Mesendoderm (in vitro differentiated cells): ENCODE measurements at regions not wholly inside any gene's neighbourhood (a gene's known extent, or its start where the extent isn't known, plus 50 kb on each side); places are given as distances from the start of the nearest gene placed in this dataset.

Experiments
- DNase-seq: peaks from one replicate; pipeline ENCODE4 v3.0.0; 2013
- H2AK5ac ChIP-seq: 2 replicates; pipeline ENCODE4 v1.6.1; 2013; ENCODE audit warnings: low read length, inconsistent platforms
- H2BK120ac ChIP-seq: 2 replicates; pipeline ENCODE4 v1.6.1; 2013; ENCODE audit warnings: low read depth, mild to moderate bottlenecking, low read length, moderate library complexity, mixed read lengths
- H2BK15ac ChIP-seq: replicated peaks from 2 replicates; pipeline ENCODE4 v1.6.1; 2013; ENCODE audit warnings: low read depth, mild to moderate bottlenecking, moderate library complexity
- H2BK5ac ChIP-seq: 2 replicates; pipeline ENCODE4 v1.6.1; 2013; ENCODE audit warnings: low read length, inconsistent platforms
- H3K18ac ChIP-seq: 2 replicates; pipeline ENCODE4 v1.6.1; 2013; ENCODE audit warnings: mild to moderate bottlenecking, low read length, mixed read lengths
- H3K23ac ChIP-seq: one replicate; pipeline ENCODE4 v1.6.1; 2013; ENCODE audit warnings: low read length
- H3K27ac ChIP-seq: 2 replicates; pipeline ENCODE4 v1.5.1; 2013; ENCODE audit warnings: low read depth, mild to moderate bottlenecking, inconsistent platforms, low read length, moderate library complexity
- H3K27me3 ChIP-seq: 2 replicates; pipeline ENCODE4 v1.6.1; 2013; ENCODE audit warnings: low read length, control low read depth, mild to moderate bottlenecking, inconsistent platforms; ENCODE audit not compliant: insufficient read depth, poor library complexity
- H3K36me3 ChIP-seq: 2 replicates; pipeline ENCODE4 v1.6.1; 2013; ENCODE audit warnings: low read length, inconsistent platforms; ENCODE audit not compliant: control insufficient read depth, insufficient read depth
- H3K4ac ChIP-seq: one replicate; pipeline ENCODE4 v1.6.1; 2013; ENCODE audit warnings: low read depth, mild to moderate bottlenecking, low read length, moderate library complexity
- H3K4me1 ChIP-seq: 2 replicates; pipeline ENCODE4 v1.6.1; 2013; ENCODE audit warnings: low read depth, low read length, inconsistent platforms; ENCODE audit not compliant: control insufficient read depth
- H3K4me2 ChIP-seq: 2 replicates; pipeline ENCODE4 v1.6.1; 2013; ENCODE audit warnings: low read length
- H3K4me3 ChIP-seq: 2 replicates; pipeline ENCODE4 v1.5.1; 2013; ENCODE audit warnings: mild to moderate bottlenecking, low read length
- H3K56ac ChIP-seq: one replicate; pipeline ENCODE4 v1.6.1; 2013; ENCODE audit warnings: low read length
- H3K79me1 ChIP-seq: 2 replicates; pipeline ENCODE4 v1.6.1; 2013; ENCODE audit warnings: low read length, inconsistent platforms
- H3K79me2 ChIP-seq: 2 replicates; pipeline ENCODE4 v1.6.1; 2013; ENCODE audit warnings: mild to moderate bottlenecking, low read length; ENCODE audit not compliant: control insufficient read depth, insufficient read depth
- H3K9ac ChIP-seq: 2 replicates; pipeline ENCODE4 v1.6.1; 2013; ENCODE audit warnings: low read length, inconsistent platforms
- H4K5ac ChIP-seq: one replicate; pipeline ENCODE4 v1.6.1; 2013; ENCODE audit warnings: low read length
- H4K8ac ChIP-seq: one replicate; pipeline ENCODE4 v1.6.1; 2013; ENCODE audit warnings: low read depth, mild to moderate bottlenecking, control low read depth, low read length, moderate library complexity
- WGBS: extraction: QIAGEN DNeasy Blood & Tissue Kit; methylation state at CpG from one replicate; pipeline ENCODE4 v1.1.7; 2013; ENCODE audit warnings: low lambda C conversion rate, missing lambda C conversion rate; ENCODE audit not compliant: insufficient coverage; ENCODE audit errors: extremely low coverage; 5-methylcytosine and 5-hydroxymethylcytosine counted together

DNA sequence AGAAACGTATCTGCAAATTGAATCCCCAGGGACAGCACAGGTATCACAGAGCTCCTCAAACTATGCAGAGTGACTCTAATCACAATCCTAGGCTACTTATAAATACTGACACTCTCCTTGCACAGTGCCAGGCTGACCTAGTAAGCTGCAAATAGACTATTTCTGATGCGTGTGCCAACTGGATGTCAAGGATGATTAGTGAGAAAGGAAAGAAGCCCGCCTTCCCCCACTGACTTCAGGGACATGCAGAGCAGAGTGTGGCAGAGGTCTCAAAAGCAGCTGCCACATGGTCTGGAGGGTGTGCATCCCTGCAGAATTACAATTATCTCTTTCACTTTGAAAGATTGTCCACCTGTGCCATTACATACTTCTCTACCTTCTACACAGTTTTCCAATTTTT is 235.6 kb downstream of the CPS1 start:
- no peak overlapping the region for H2BK120ac ChIP-seq
- no peak for DNase-seq
- H3K4me2 ChIP-seq: no peak overlapping the region
- no peak overlapping the region for H3K4ac ChIP-seq
- H3K79me2 ChIP-seq: no peaks in the 10 kb centered on the region
- no peak overlapping the region for H4K8ac ChIP-seq
- no peak overlapping the region for H3K9ac ChIP-seq
- H2AK5ac ChIP-seq: no peak overlapping the region
- no peaks in the 10 kb centered on the region for H3K36me3 ChIP-seq
- no peak overlapping the region for H2BK5ac ChIP-seq
- H3K27ac ChIP-seq: no peak overlapping the region
- no peak overlapping the region for H3K18ac ChIP-seq
- no peaks in the 10 kb centered on the region for H3K4me1 ChIP-seq
- H3K23ac ChIP-seq: no peak overlapping the region
- H3K56ac ChIP-seq: no peak overlapping the region
- H3K4me3 ChIP-seq: no peak overlapping the region
- no peaks in the 10 kb centered on the region for H3K27me3 ChIP-seq
- H3K79me1 ChIP-seq: no peaks in the 10 kb centered on the region
- H2BK15ac ChIP-seq: no peak overlapping the region
- no CpG with 5 or more reads among the region's 3 CpGs for WGBS
- H4K5ac ChIP-seq: no peak overlapping the region

DNA sequence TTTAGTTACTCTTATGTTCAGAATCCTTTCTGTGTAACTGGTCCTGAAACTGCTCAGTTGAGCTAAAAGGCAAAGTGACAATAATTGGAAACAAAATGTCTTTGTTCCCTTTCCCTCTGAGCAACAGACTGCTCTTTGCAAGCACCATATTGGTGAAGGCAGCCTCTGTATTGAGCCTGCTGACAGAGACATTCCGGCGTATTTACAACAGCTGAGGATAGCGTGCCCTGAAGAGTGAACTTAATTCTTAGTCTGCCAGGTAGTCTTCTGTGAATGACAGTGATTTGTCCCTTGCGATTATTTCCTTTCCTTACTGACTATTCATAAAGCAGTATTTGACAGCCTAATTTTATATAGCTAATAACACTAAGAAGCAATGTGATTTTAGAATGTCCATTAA is 239.1 kb downstream of the CPS1 start:
- Histone ChIP-seq H3K36me3 (no peaks in the 10 kb centered on the region), H2BK120ac (no peak overlapping the region), H4K5ac (no peak overlapping the region), H2AK5ac (no peak overlapping the region), H3K4ac (no peak overlapping the region), H3K23ac (no peak overlapping the region), H4K8ac (no peak overlapping the region), H3K27ac (no peak overlapping the region), H2BK15ac (no peak overlapping the region), H3K27me3 (no peaks in the 10 kb centered on the region), H2BK5ac (no peak overlapping the region), H3K56ac (no peak overlapping the region), H3K4me3 (no peak overlapping the region), H3K79me2 (no peaks in the 10 kb centered on the region), H3K4me1 (no peaks in the 10 kb centered on the region), H3K4me2 (no peak overlapping the region), H3K79me1 (no peaks in the 10 kb centered on the region), H3K9ac (no peak overlapping the region), H3K18ac (no peak overlapping the region)
- WGBS: no CpG with 5 or more reads among the region's 4 CpGs
- no peak for DNase-seq

DNA sequence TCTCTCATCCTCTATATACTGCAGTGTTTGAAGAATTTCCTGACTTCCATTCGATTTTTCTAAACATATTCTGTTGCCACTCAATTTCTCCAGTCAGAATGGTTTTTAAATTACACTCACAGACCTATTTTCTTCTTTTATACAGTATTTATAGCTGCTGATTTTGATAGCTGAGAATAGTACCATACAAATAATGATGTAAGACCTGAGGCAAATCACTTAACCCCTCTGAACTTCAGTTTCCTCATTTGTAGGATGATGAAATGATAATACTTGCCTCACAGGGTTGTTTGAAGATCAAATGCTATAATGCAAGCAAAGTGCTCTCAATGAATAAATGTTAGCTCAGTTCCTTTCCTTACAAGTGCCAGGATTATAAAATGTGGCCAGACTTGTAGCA is 241.8 kb downstream of the CPS1 start:
- Histone ChIP-seq H3K79me1 (no peaks in the 10 kb centered on the region), H2BK5ac (no peak overlapping the region), H3K79me2 (no peaks in the 10 kb centered on the region), H3K18ac (no peak overlapping the region), H4K8ac (no peak overlapping the region), H3K27ac (no peak overlapping the region), H3K4me3 (no peak overlapping the region), H2BK15ac (no peak overlapping the region), H3K36me3 (no peaks in the 10 kb centered on the region), H3K56ac (no peak overlapping the region), H2BK120ac (no peak overlapping the region), H4K5ac (no peak overlapping the region), H3K9ac (no peak overlapping the region), H2AK5ac (no peak overlapping the region), H3K27me3 (no peaks in the 10 kb centered on the region), H3K4ac (no peak overlapping the region), H3K4me1 (no peaks in the 10 kb centered on the region), H3K4me2 (no peak overlapping the region), H3K23ac (no peak overlapping the region)
- no CpG with 5 or more reads among the region's 1 CpG for WGBS
- no peak for DNase-seq

DNA sequence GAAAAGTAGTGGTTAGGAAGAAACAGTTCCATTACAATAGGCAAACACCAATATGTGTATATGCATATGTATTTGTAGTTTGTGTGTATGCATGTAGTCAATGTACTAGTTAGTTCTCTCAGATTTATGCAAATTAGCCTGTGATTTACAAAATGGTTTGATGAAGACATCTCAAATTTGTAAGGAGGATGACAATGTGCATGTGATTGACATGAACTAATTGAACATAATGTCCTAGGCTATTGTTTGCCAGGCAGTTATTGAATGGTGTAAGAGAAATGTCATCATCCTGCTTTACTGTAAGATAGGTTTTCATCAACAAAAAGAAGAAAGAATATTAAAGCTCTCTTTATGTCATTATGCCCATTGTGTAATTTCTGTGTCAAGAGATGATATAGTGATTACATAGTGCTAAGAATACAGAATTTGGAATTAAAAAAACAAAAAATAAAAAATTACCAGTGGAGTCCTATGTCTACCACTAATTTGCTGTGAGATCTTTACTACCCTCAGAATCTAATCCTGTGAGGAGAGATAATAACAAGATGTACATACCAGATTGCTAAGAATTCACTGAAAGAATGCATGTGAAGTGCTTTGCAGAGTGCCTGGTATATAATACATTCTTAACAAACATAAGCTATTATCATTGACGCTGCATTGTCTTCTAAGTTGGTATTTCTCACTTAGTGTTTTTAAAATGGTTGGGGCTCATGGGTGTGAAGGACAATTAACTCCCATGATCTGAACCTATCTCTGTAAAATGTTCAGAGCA is 258.0 kb downstream of the CPS1 start:
- peak; percentile 74 for DNase-seq
- H2BK15ac ChIP-seq: no peak overlapping the region
- no peak overlapping the region for H2BK5ac ChIP-seq
- no CpG with 5 or more reads among the region's 1 CpG for WGBS
- no peak overlapping the region for H2BK120ac ChIP-seq
- no peak overlapping the region for H4K5ac ChIP-seq
- H3K4me3 ChIP-seq: no peak overlapping the region
- H3K23ac ChIP-seq: no peak overlapping the region
- H3K79me1 ChIP-seq: no peaks in the 10 kb centered on the region
- H3K27me3 ChIP-seq: no peaks in the 10 kb centered on the region
- H3K4me2 ChIP-seq: no peak overlapping the region
- no peak overlapping the region for H3K18ac ChIP-seq
- no peaks in the 10 kb centered on the region for H3K4me1 ChIP-seq
- H3K56ac ChIP-seq: no peak overlapping the region
- no peak overlapping the region for H2AK5ac ChIP-seq
- no peak overlapping the region for H3K27ac ChIP-seq
- no peak overlapping the region for H3K9ac ChIP-seq
- H4K8ac ChIP-seq: no peak overlapping the region
- no peak overlapping the region for H3K4ac ChIP-seq
- H3K36me3 ChIP-seq: no peaks in the 10 kb centered on the region
- no peaks in the 10 kb centered on the region for H3K79me2 ChIP-seq

DNA sequence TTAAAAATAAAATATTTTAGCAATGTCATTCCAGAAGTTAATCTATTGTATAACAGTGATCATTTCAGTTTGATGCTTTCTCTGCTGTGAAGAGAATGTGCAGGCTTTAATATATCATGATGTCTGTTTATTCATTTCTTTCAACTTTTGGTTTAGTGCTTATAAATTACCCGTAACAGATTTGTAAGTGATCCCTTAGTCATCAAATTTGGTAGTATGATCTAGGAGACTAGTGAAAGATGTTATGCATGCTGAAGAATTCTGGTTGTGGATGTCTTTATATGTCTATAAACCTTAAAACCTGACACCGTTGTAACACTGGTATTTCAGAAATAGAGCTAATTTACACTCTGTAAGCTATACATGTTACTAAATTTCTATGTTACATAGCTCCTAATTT is 260.4 kb downstream of the CPS1 start:
- H2BK15ac ChIP-seq: no peak overlapping the region
- no peak overlapping the region for H2BK120ac ChIP-seq
- DNase-seq: no peak
- H4K5ac ChIP-seq: no peak overlapping the region
- H3K79me1 ChIP-seq: no peaks in the 10 kb centered on the region
- no peak overlapping the region for H2BK5ac ChIP-seq
- no peak overlapping the region for H3K23ac ChIP-seq
- H3K56ac ChIP-seq: no peak overlapping the region
- no peak overlapping the region for H3K27ac ChIP-seq
- no peak overlapping the region for H3K4me3 ChIP-seq
- H3K4me2 ChIP-seq: no peak overlapping the region
- WGBS: no CpG with 5 or more reads among the region's 2 CpGs
- H4K8ac ChIP-seq: no peak overlapping the region
- no peak overlapping the region for H3K18ac ChIP-seq
- no peaks in the 10 kb centered on the region for H3K27me3 ChIP-seq
- no peaks in the 10 kb centered on the region for H3K4me1 ChIP-seq
- no peak overlapping the region for H3K4ac ChIP-seq
- H3K36me3 ChIP-seq: no peaks in the 10 kb centered on the region
- H3K9ac ChIP-seq: no peak overlapping the region
- H2AK5ac ChIP-seq: no peak overlapping the region
- no peaks in the 10 kb centered on the region for H3K79me2 ChIP-seq

DNA sequence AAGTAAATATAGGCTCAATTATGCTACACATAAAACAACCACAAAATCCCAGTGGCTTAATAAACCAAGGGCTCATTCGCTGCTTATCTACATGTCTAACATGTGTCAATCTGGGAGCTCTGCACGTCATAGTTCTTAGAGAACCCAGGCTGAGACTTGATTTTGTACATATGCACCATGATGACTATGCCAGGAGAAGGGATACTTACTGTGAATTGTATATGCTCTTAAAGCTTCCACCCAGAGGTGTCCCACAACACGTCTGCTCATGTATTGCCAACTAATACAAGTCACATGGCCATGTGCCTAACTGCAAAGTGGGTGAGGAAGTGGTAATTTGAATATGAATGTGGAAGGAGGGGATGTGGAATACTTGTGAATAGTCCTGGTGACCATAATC is 262.1 kb downstream of the CPS1 start:
- H3K27ac ChIP-seq: no peak overlapping the region
- no peaks in the 10 kb centered on the region for H3K79me1 ChIP-seq
- no peaks in the 10 kb centered on the region for H3K4me1 ChIP-seq
- no peak overlapping the region for H3K23ac ChIP-seq
- no peak overlapping the region for H3K4me2 ChIP-seq
- no CpG with 5 or more reads among the region's 3 CpGs for WGBS
- H2AK5ac ChIP-seq: no peak overlapping the region
- H3K4ac ChIP-seq: peak overlapping the region; percentile 81
- no peak overlapping the region for H3K4me3 ChIP-seq
- no peak overlapping the region for H3K56ac ChIP-seq
- H2BK5ac ChIP-seq: no peak overlapping the region
- H3K36me3 ChIP-seq: no peaks in the 10 kb centered on the region
- H3K79me2 ChIP-seq: no peaks in the 10 kb centered on the region
- H3K9ac ChIP-seq: no peak overlapping the region
- H2BK15ac ChIP-seq: no peak overlapping the region
- H3K27me3 ChIP-seq: no peaks in the 10 kb centered on the region
- H4K8ac ChIP-seq: no peak overlapping the region
- peak; percentile 62 for DNase-seq
- H3K18ac ChIP-seq: no peak overlapping the region
- H4K5ac ChIP-seq: no peak overlapping the region
- no peak overlapping the region for H2BK120ac ChIP-seq
